Stimulated activated CD8-positive, alpha-beta memory T cell treated with anti-CD3 and anti-CD28 coated beads, Interleukin-2, amount 100 ng/mL, for 48 hours (primary cell): ENCODE measurements at regions not wholly inside any gene's neighbourhood (a gene's known extent, or its start where the extent isn't known, plus 50 kb on each side); places are given as distances from the start of the nearest gene placed in this dataset.

Experiments used
- DNase-seq, 2 donors: peaks; one replicate each; pipeline ENCODE4 v3.0.0-alpha.2; 2020; ENCODE audit warnings: low read depth in 2 of 2

DNA sequence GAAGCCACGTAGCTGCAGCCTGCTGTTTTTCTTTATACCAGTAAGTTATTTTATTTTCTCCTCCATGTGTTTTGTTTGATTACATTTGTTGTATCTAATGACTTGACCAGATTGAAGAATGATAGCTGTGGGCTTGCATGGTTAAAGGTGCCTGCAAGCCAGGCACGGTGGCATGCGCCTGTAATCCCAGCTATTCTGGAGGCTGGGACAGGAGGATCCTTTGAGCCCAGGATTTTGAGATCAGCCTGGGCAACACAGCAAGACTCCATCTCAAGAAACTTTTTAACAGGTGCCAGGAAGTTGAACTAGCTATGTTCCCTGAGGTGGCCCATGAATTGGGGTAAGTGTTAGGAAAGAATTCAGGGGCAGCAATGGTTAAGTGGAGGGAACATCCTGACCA lies 179.4 kb downstream of the IRS1 start:
- no peak for DNase-seq

- DNase-seq = no peak
Observed at GRCh38 chr2:226619707-226620106, 179.9 kb downstream of the IRS1 start.

DNA sequence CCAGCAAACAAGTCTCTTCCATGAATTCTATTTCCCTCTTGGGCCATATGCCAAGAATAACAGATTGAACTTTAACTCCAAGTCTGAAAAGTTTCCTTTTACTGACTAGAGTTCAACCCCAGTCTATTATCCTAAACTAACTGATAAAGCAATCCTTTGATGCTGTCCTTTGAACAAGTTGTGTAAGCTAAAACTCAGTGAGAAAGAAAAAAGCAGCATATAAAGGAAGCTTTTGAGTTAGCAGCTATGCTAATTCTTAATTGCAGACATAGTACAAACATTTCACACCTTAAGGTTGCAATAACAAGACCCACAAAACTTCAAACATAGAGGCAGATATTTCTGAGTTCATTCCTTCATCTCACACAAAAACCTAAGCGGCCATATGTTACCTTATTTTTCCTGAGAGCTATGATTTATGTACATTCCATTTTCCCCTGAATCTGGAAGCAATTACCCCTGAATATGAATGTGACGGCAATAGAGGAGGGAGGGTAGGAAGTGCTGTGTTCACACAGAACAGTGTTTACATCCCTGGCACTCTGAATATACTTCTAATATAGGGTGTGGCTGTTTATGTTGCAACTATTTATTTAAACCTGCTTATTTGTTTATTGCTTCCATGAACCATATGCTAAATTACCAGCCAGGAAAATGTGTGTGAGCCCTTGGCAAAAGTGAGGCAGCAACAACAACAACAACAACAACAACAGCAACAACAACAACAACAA lies 180.6 kb downstream of the IRS1 start:
- no peak for DNase-seq

DNA sequence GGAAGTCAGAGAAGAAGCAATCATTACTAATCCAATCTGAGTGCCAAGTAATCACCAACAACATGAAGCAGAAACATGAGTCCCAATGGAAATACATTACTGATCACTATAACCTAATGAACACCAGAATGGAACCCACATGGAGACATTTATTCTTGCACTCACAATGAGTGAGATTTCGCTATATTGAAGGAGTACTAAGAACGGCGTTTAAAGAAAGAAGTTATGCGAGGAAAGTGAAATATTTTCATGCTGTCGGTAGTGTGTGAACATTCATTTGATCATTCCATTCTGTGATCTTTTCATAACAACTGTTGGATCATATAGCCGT lies 181.1 kb downstream of the IRS1 start:
- DNase-seq = no peak

GRCh38 chr2:226615891-226616290 lies 183.7 kb downstream of the IRS1 start:
- no peak for DNase-seq

DNA sequence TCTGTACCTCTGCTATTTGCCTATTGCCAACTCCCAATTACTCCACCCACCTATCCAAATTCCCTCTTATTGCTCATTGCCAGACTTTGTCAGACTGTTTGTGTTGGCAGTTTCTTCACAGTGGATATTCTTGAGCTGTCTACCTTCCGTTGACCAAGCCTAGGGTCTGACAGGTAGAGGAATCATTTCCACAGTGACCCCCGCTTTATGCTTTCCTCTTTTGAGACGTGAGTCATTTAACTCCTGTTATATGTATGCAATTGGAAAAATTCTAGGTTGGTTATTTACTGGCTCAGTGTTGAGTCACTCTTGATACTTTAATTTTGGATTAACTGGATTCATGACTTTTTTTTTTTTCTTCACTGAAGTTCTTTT lies 187.7 kb downstream of the IRS1 start:
- no peak for DNase-seq

- no peak for DNase-seq
Observed at GRCh38 chr2:226611196-226611943, 188.2 kb downstream of the IRS1 start.

- DNase-seq = no peak
Observed at GRCh38 chr2:226609366-226609765, 190.3 kb downstream of the IRS1 start.

DNA sequence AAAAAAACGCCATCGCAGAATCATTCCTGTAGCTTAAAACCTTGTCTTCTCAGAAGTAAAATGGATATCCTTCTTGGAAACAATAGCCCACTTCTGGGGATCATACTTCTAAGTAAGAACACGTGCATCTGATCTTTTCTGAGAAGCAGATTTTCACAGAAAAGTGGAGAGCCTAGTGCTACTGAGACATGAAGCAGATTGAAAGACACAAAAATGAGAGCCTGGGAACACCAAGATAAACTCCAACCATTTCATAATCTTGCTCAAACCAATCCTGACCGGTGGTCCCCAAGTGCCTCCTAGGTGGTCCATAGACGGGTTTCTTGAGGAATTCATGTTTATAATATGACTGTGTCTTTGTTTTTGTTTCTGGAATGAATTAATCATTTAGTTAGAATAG lies 191.2 kb downstream of the IRS1 start:
- DNase-seq = no peak

DNA sequence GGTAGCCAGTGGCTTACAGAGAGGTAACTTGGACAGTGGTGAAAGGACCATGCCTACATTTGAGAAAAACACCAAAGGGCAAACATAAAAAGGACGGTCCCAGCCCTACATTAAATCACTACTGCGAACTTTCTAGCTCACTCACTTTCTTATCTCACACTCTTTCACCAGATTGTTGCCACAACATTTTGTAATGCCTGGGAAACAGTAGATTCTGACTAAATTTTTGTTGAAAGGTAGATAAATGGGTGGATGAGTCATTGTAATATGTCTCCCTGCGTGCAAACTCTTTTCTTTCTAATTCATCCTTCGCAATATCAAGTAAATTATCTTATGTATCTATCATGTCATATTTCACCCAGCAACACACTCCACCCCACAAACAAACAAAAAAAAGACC lies 192.2 kb downstream of the IRS1 start:
- no peak for DNase-seq

DNA sequence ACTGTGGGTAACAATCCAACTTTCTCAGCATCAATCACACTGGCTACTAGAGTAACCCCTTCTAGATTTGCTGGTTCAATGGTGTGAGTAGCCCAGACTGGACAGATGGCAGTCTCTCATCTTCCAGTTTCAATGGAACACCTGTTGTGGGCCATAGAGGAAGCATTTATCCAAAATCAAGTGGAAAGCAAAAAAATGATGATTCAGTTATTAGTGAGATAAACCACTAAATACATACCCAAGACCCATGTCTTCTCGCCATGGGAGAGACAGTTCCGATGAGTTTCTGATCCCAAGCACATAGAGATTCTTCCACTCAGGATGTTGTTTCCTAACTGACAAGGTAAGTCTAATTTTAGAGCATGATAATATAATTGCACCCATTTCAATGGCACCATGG lies 194.0 kb downstream of the IRS1 start:
- DNase-seq = no peak

DNA sequence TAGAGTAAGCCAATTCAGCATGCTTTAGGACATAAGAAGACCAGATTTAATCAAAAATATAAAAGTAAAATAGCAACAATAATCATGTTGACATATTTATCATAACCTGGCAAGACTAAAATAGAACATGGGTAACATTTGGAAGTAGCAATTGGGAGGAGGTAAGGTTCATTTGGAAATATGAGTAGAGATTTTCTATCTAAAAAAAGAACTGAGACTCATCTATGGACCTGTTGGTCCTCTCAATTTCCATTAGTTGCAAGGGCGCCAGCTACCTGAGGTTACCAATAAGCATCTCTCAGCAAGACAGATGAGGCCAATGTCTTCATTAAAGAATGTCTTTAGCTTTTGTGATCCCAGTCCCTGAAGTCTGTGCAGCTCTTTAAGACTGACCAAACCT lies 196.0 kb downstream of the IRS1 start:
- no peak for DNase-seq

GRCh38 chr2:226601881-226602662 lies 197.5 kb downstream of the IRS1 start:
- DNase-seq = no peak

GRCh38 chr2:226600802-226601201 lies 198.8 kb downstream of the IRS1 start:
- no peak for DNase-seq

GRCh38 chr2:226600184-226600583 lies 199.4 kb downstream of the IRS1 start:
- DNase-seq = no peak

DNA sequence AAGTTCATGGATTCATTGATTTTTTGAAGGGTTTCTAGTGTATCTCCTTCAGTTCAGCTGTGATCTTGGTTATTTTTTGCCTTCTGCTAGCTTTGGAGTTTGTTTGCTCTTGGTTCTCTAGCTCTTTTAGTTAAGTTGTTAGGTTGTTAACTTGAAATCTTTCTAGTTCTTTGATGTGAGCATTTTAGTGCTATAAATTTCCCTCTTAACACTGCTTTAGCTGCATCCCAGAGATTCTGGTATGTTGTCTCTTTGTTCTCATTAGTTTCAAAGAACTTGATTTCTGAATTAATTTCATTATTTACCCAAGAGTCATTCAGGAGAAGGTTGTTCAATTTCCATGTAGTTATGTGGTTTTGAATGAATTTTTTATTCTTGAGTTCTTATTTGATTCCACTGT lies 210.6 kb downstream of the IRS1 start:
- no peak for DNase-seq

GRCh38 chr2:226585130-226585561 lies 214.5 kb downstream of the IRS1 start:
- DNase-seq = no peak

- no peak for DNase-seq
Observed at GRCh38 chr2:226584518-226585055, 215.0 kb downstream of the IRS1 start.

GRCh38 chr2:226583715-226584114 lies 215.9 kb downstream of the IRS1 start:
- no peak for DNase-seq

DNA sequence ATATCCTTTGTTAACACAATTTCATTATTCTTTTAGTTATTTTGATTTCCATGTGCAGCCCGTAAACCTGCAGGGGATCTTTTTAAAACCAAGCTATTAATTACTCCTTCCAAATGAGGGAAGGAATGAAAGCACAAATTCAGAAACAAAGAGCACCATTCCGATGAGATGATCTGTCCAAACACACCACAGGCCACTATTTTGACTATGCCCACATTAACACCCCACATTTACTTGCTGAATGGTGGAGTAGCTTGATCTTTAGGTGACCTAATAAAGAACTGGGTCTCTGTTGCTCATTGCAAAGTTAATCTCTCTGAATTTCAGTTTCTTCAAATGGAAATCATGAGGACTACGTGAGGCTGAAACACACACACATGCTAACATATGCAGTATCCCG lies 218.0 kb downstream of the IRS1 start:
- DNase-seq = no peak

DNA sequence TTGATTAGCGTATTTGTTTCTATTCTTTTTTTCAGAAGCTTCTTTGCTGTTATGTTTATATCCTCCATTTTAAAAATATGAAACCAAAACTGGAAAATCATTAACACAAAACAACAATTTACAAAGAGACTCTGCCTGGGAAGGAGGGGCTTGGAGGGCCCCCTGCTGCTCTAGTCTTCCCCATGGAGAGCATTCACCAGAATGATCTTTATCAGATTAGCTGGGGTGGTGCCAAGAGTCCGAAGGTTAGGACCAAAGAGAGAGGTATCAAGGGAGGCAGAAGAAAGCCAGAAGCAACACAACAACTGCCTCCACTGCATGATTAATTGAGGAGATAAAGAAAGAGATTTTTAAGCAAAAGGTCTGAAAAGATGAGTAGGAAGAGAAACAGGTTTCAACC lies 218.6 kb downstream of the IRS1 start:
- DNase-seq = no peak

GRCh38 chr2:226580403-226580802 lies 219.2 kb downstream of the IRS1 start:
- DNase-seq = no peak

- DNase-seq = no peak
Observed at GRCh38 chr2:226579519-226579918, 220.1 kb downstream of the IRS1 start.
